CD8-positive, alpha-beta memory T cell (primary cell): ENCODE measurements at regions not wholly inside any gene's neighbourhood (a gene's known extent, or its start where the extent isn't known, plus 50 kb on each side); places are given as distances from the start of the nearest gene placed in this dataset.
"Not testable (repeated sequence)": the region's sequence is repeated elsewhere in the genome, so short reads cannot be mapped to it uniquely, and the experiment has no call there.

Source experiments
- CTCF ChIA-PET: fragments of 350-600 bp; sonication (Branson Sonifier 250); formaldehyde crosslinking; loops from one replicate; lab custom pipeline; 2021; ENCODE audit warnings: antibody characterized with exemption; lab: Charles Lee
- POLR2A ChIA-PET: fragments of 350-600 bp; sonication (Branson Sonifier 250); formaldehyde crosslinking; loops from one replicate; lab custom pipeline; 2021; ENCODE audit warnings: antibody characterized with exemption; lab: Charles Lee
- DNase-seq, 5 donors: peaks; one replicate each; pipeline versions ENCODE4 v3.0.0 to v3.0.0-alpha.2; 2020 to 2022; ENCODE audit warnings: mixed read lengths in 1 of 5
- H3K27ac ChIP-seq: one replicate; pipeline ENCODE4 v1.7.0; 2013; ENCODE audit warnings: low read depth, mild to moderate bottlenecking, low read length, moderate library complexity
- H3K27me3 ChIP-seq: 2 replicates; pipeline ENCODE4 v1.7.0; 2013; ENCODE audit warnings: low read length, mild to moderate bottlenecking; ENCODE audit not compliant: insufficient read depth, poor library complexity, severe bottlenecking
- H3K36me3 ChIP-seq: 2 replicates; pipeline ENCODE4 v1.7.0; 2013; ENCODE audit warnings: mild to moderate bottlenecking, low read length, moderate library complexity; ENCODE audit not compliant: insufficient read depth
- H3K4me1 ChIP-seq: 2 replicates; pipeline ENCODE4 v1.7.0; 2013; ENCODE audit warnings: mild to moderate bottlenecking, low read length, moderate library complexity; ENCODE audit not compliant: insufficient read depth
- H3K4me3 ChIP-seq: 2 replicates; pipeline ENCODE4 v1.7.0; 2013; ENCODE audit warnings: mild to moderate bottlenecking, low read length
- H3K9me3 ChIP-seq: 2 replicates; pipeline ENCODE4 v1.7.0; 2013; ENCODE audit warnings: mild to moderate bottlenecking, low read length
- H3K27ac Mint-ChIP-seq, 8 donors: one replicate each; pipeline ENCODE4 v1.8.0; 2020 to 2021; ENCODE audit warnings: mixed read lengths in 8 of 8, mild to moderate bottlenecking in 6 of 8, inconsistent platforms in 3 of 8, moderate library complexity in 3 of 8
- H3K27me3 Mint-ChIP-seq, 2 donors: one replicate each; pipeline ENCODE4 v1.8.0; 2020 to 2021; ENCODE audit warnings: mixed read lengths in 2 of 2, mild to moderate bottlenecking in 1 of 2, moderate library complexity in 1 of 2
- H3K36me3 Mint-ChIP-seq, 3 donors: one replicate each; pipeline ENCODE4 v1.8.0; 2020 to 2021; ENCODE audit warnings: mixed read lengths in 3 of 3, inconsistent platforms in 1 of 3, mild to moderate bottlenecking in 1 of 3
- H3K4me1 Mint-ChIP-seq, 3 donors: one replicate each; pipeline ENCODE4 v1.8.0; 2020 to 2021; ENCODE audit warnings: mixed read lengths in 3 of 3, inconsistent platforms in 1 of 3, mild to moderate bottlenecking in 1 of 3
- H3K4me3 Mint-ChIP-seq, 7 donors: one replicate each; pipeline ENCODE4 v1.8.0; 2020 to 2021; ENCODE audit warnings: mixed read lengths in 7 of 7, mild to moderate bottlenecking in 6 of 7, moderate library complexity in 4 of 7, inconsistent platforms in 2 of 7
- H3K9me3 Mint-ChIP-seq, 5 donors: one replicate each; pipeline ENCODE4 v1.8.0; 2020 to 2022; ENCODE audit warnings: mixed read lengths in 5 of 5, mild to moderate bottlenecking in 3 of 5, moderate library complexity in 2 of 5, inconsistent platforms in 1 of 5

GRCh38 chr6:40825102-40825501 is 213.9 kb downstream of the UNC5CL start:
- Histone ChIP-seq H3K4me3 (no peak overlapping the region), H3K27ac (no peak overlapping the region), H3K9me3 (no peaks in the 10 kb centered on the region), H3K36me3 (no peaks in the 10 kb centered on the region), H3K27me3 (no peaks in the 10 kb centered on the region), H3K4me1 (no peaks in the 10 kb centered on the region)
- ChIA-PET CTCF (no interaction called here), POLR2A (no interaction called here)
- Mint-ChIP-seq H3K27me3 (peaks cover 14 to 26% of the 10 kb centered on the region in 2 donors), H3K9me3 (no peaks in the 10 kb centered on the region), H3K4me1 (no peaks in the 10 kb centered on the region), H3K4me3 (no peak overlapping the region), H3K27ac (no peak overlapping the region), H3K36me3 (no peaks in the 10 kb centered on the region)
- DNase-seq, result no peak

- POLR2A ChIA-PET, H3K4me3 ChIP-seq, H3K27me3 ChIP-seq, H3K36me3 Mint-ChIP-seq, H3K27ac Mint-ChIP-seq, H3K36me3 ChIP-seq, H3K9me3 Mint-ChIP-seq, H3K9me3 ChIP-seq, CTCF ChIA-PET, H3K4me1 ChIP-seq, H3K27ac ChIP-seq, H3K4me3 Mint-ChIP-seq, H3K4me1 Mint-ChIP-seq: not testable (repeated sequence)
- H3K27me3 Mint-ChIP-seq, result peaks cover 13 to 27% of the 10 kb centered on the region in 2 donors
- DNase-seq, result peak in 1 of 5 donors; percentile 3
Measured at GRCh38 chr6:40823917-40824891, 214.8 kb downstream of the UNC5CL start.

- no peaks in the 10 kb centered on the region for H3K36me3 Mint-ChIP-seq
- Histone ChIP-seq H3K36me3 (no peaks in the 10 kb centered on the region), H3K9me3 (no peaks in the 10 kb centered on the region), H3K27ac (no peak overlapping the region), H3K27me3 (no peaks in the 10 kb centered on the region), H3K4me1 (no peaks in the 10 kb centered on the region), H3K4me3 (no peak overlapping the region)
- no peak overlapping the region for H3K4me3 Mint-ChIP-seq
- ChIA-PET CTCF (interaction anchor here (1.4 kb wide), 1 partner anchor 14 kb away, joined by 4 read pairs; no protein-coding TSS in a partner anchor), POLR2A (no interaction called here)
- no peaks in the 10 kb centered on the region for H3K9me3 Mint-ChIP-seq
- no peak overlapping the region for H3K27ac Mint-ChIP-seq
- DNase-seq, result no peak
- no peaks in the 10 kb centered on the region for H3K4me1 Mint-ChIP-seq
- peaks cover 7 to 20% of the 10 kb centered on the region in 2 donors for H3K27me3 Mint-ChIP-seq
Measured at GRCh38 chr6:40822619-40823018, 216.4 kb downstream of the UNC5CL start.

- no peak overlapping the region for H3K27ac Mint-ChIP-seq
- H3K4me3 Mint-ChIP-seq, result no peak overlapping the region
- H3K27ac ChIP-seq, result no peak overlapping the region
- DNase-seq, result no peak
- H3K27me3 Mint-ChIP-seq, result peaks cover 5 to 13% of the 10 kb centered on the region in 2 donors
- no peaks in the 10 kb centered on the region for H3K4me1 Mint-ChIP-seq
- ChIA-PET CTCF (no interaction called here), POLR2A (no interaction called here)
- H3K4me1 ChIP-seq, result no peaks in the 10 kb centered on the region
- H3K9me3 Mint-ChIP-seq, result no peaks in the 10 kb centered on the region
- no peaks in the 10 kb centered on the region for H3K36me3 ChIP-seq
- H3K9me3 ChIP-seq, result no peaks in the 10 kb centered on the region
- no peaks in the 10 kb centered on the region for H3K27me3 ChIP-seq
- no peaks in the 10 kb centered on the region for H3K36me3 Mint-ChIP-seq
- no peak overlapping the region for H3K4me3 ChIP-seq
Measured at GRCh38 chr6:40819182-40819834, 219.7 kb downstream of the UNC5CL start.

- Mint-ChIP-seq H3K4me3 (no peak overlapping the region), H3K27me3 (peaks cover 6 to 14% of the 10 kb centered on the region in 2 donors), H3K36me3 (no peaks in the 10 kb centered on the region), H3K4me1 (no peaks in the 10 kb centered on the region), H3K27ac (no peak overlapping the region), H3K9me3 (no peaks in the 10 kb centered on the region)
- Histone ChIP-seq H3K4me1 (no peaks in the 10 kb centered on the region), H3K36me3 (no peaks in the 10 kb centered on the region), H3K27ac (no peak overlapping the region), H3K4me3 (no peak overlapping the region), H3K27me3 (no peaks in the 10 kb centered on the region), H3K9me3 (no peaks in the 10 kb centered on the region)
- DNase-seq, result no peak
- ChIA-PET POLR2A (no interaction called here), CTCF (no interaction called here)
Measured at GRCh38 chr6:40817369-40817768, 221.7 kb downstream of the UNC5CL start.

- Mint-ChIP-seq H3K4me1 (no peaks in the 10 kb centered on the region), H3K9me3 (no peaks in the 10 kb centered on the region), H3K27me3 (peaks cover 6 to 14% of the 10 kb centered on the region in 2 donors), H3K36me3 (no peaks in the 10 kb centered on the region), H3K4me3 (no peak overlapping the region), H3K27ac (no peak overlapping the region)
- Histone ChIP-seq H3K27me3 (no peaks in the 10 kb centered on the region), H3K4me1 (no peaks in the 10 kb centered on the region), H3K27ac (no peak overlapping the region), H3K9me3 (no peaks in the 10 kb centered on the region), H3K36me3 (no peaks in the 10 kb centered on the region), H3K4me3 (no peak overlapping the region)
- CTCF ChIA-PET, result no interaction called here
- POLR2A ChIA-PET, result no interaction called here
- DNase-seq, result no peak
Measured at GRCh38 chr6:40816601-40817000, 222.4 kb downstream of the UNC5CL start.

- Histone ChIP-seq H3K4me1 (no peaks in the 10 kb centered on the region), H3K27me3 (no peaks in the 10 kb centered on the region), H3K9me3 (no peaks in the 10 kb centered on the region), H3K27ac (no peak overlapping the region), H3K36me3 (no peaks in the 10 kb centered on the region), H3K4me3 (no peak overlapping the region)
- Mint-ChIP-seq H3K4me1 (no peaks in the 10 kb centered on the region), H3K9me3 (no peaks in the 10 kb centered on the region), H3K27me3 (peaks cover 7 to 8% of the 10 kb centered on the region in 2 donors), H3K4me3 (no peak overlapping the region), H3K36me3 (no peaks in the 10 kb centered on the region), H3K27ac (no peak overlapping the region)
- ChIA-PET CTCF (no interaction called here), POLR2A (no interaction called here)
- no peak for DNase-seq
Measured at GRCh38 chr6:40815731-40816130, 223.3 kb downstream of the UNC5CL start.

- Histone ChIP-seq H3K9me3 (no peaks in the 10 kb centered on the region), H3K27ac (no peak overlapping the region), H3K4me1 (no peaks in the 10 kb centered on the region), H3K4me3 (no peak overlapping the region), H3K27me3 (no peaks in the 10 kb centered on the region), H3K36me3 (no peaks in the 10 kb centered on the region)
- ChIA-PET CTCF (no interaction called here), POLR2A (no interaction called here)
- Mint-ChIP-seq H3K27me3 (peaks cover 4 to 5% of the 10 kb centered on the region in 2 donors), H3K36me3 (no peaks in the 10 kb centered on the region), H3K4me1 (no peaks in the 10 kb centered on the region), H3K27ac (no peak overlapping the region), H3K4me3 (no peak overlapping the region), H3K9me3 (no peaks in the 10 kb centered on the region)
- DNase-seq, result no peak
Measured at GRCh38 chr6:40810171-40810570, 223.0 kb upstream of the LRFN2 start.
